SK-N-MC (cell line): ENCODE measurements at regions not wholly inside any gene's neighbourhood (a gene's known extent, or its start where the extent isn't known, plus 50 kb on each side); places are given as distances from the start of the nearest gene placed in this dataset.

Source experiments
- DNase-seq: peaks from one replicate; pipeline ENCODE4 v3.0.0-alpha.2; 2011; ENCODE audit warnings: low read depth, low spot score
- H3K27ac ChIP-seq: fragments of 200-600 bp; sonication (generic); 2 replicates; pipeline ENCODE4 v1.5.1; 2016; ENCODE audit warnings: mixed run types
- H3K36me3 ChIP-seq: fragments of 200-600 bp; sonication (generic); 2 replicates; pipeline ENCODE4 v1.6.1; 2017; ENCODE audit warnings: antibody characterized with exemption, low read length, mixed read lengths; ENCODE audit not compliant: insufficient read depth
- H3K4me3 ChIP-seq: fragments of 200-600 bp; sonication (generic); 2 replicates; pipeline ENCODE4 v1.5.1; 2016
- H3K9ac ChIP-seq: fragments of 200-600 bp; sonication (generic); 2 replicates; pipeline ENCODE4 v1.8.0; 2017; ENCODE audit warnings: mixed run types, mixed read lengths; ENCODE audit not compliant: insufficient read length
- H3K9me3 ChIP-seq: fragments of 200-600 bp; sonication (generic); 2 replicates; pipeline ENCODE4 v1.6.1; 2017; ENCODE audit warnings: low read depth, mild to moderate bottlenecking, antibody characterized with exemption, low read length, moderate library complexity, mixed read lengths
- EZH2 ChIP-seq: fragments of 200-600 bp; sonication (generic); IDR thresholded peaks from one replicate; pipeline ENCODE4 v1.6.1; 2017; ENCODE audit warnings: antibody characterized with exemption
- FOXP2 ChIP-seq: optimal IDR thresholded peaks from 2 replicates; pipeline ENCODE3; 2011; ENCODE audit warnings: mild to moderate bottlenecking, moderate library complexity; ENCODE audit not compliant: insufficient read depth; ENCODE audit errors: extremely low read length, control extremely low read depth
- POLR2AphosphoS5 ChIP-seq: IDR thresholded peaks from 2 replicates; pipeline ENCODE4 v1.6.1; 2012; ENCODE audit warnings: mild to moderate bottlenecking, low read depth, low read length, borderline replicate concordance

- DNase-seq, result no peak
- Histone ChIP-seq H3K9ac (no peak overlapping the region), H3K27ac (no peak overlapping the region), H3K4me3 (no peak overlapping the region), H3K9me3 (no peaks in the 10 kb centered on the region), H3K36me3 (no peaks in the 10 kb centered on the region)
- no peak for TF ChIP-seq FOXP2
- TF ChIP-seq EZH2, result no peak
- no peak for TF ChIP-seq POLR2AphosphoS5
Measured at GRCh38 chrX:6793000-6793399, 258.1 kb upstream of the VCX3A start.

GRCh38 chrX:6783912-6784311 lies 249.0 kb upstream of the VCX3A start:
- Histone ChIP-seq H3K36me3 (no peaks in the 10 kb centered on the region), H3K27ac (no peak overlapping the region), H3K9me3 (no peaks in the 10 kb centered on the region), H3K9ac (no peak overlapping the region), H3K4me3 (no peak overlapping the region)
- TF ChIP-seq POLR2AphosphoS5 (no peak), EZH2 (no peak), FOXP2 (no peak)
- no peak for DNase-seq

DNA sequence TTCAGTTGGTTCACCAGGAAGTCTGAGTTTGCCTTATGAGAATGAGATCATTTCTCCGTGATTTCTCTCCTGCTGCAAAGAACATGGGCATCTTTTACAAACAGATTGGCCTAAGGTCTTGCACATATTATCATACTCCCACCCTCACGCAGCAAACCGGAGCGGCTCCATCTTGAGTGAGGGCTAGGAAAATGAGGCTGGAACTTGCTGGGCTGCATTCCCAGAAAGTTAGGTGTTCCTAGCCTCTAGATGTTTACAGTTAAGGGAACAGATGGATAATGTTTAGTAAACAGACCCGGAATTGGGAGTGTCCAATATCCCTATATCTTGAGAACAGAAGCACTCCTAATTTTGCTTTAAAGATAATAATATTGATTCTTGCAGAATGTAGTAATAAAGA lies 247.9 kb upstream of the VCX3A start:
- TF ChIP-seq EZH2, result no peak
- TF ChIP-seq FOXP2, result no peak
- TF ChIP-seq POLR2AphosphoS5, result no peak
- Histone ChIP-seq H3K4me3 (no peak overlapping the region), H3K27ac (no peak overlapping the region), H3K9me3 (no peaks in the 10 kb centered on the region), H3K9ac (no peak overlapping the region), H3K36me3 (no peaks in the 10 kb centered on the region)
- no peak for DNase-seq

DNA sequence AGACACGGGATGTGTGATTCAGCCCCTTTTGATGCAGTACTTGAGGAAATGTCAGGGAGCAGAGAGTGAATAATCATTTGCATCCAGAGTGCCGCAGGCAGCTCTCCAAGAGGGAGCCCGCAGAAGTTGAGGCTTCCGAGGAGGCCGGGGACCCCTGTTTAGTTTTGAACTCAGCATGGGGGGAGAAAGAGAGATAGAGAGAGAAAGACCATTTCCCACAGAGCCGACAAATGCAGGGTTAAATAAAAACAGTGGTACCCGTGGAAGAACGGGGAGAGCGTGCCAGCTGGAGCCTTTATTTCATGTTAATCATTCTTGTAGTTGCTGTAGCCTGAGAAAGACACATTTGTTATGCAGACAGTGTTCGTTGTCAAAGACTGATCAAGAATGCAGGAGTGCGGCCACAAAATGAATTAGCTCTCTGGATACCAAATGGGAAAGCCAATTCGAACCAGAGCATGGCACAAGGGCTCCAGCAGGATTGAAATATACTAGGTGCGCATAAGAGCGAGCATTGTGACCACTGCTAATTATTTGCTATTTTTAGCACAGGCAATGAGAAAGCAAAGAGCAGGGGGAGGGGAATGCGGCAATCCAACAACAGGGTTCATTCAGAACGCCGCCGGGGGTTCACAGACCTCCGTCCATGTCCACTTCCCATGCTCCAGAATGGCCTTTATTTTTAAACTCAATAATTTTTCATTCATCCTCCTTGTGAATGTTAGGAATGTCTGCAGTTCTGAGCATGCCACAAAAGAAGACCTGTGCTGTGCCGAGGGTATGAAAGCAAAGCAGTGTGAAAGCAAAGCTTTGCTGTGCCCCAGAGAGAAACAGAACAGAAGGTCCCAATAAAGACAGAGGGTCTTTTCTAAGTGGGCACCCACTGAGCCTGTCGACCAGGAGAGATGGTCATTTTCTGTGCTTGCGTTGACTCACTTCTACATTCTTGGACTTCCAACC lies 243.9 kb upstream of the VCX3A start:
- Histone ChIP-seq H3K9ac (no peak overlapping the region), H3K27ac (no peak overlapping the region), H3K9me3 (no peaks in the 10 kb centered on the region), H3K4me3 (no peak overlapping the region), H3K36me3 (no peaks in the 10 kb centered on the region)
- no peak for DNase-seq
- TF ChIP-seq FOXP2 (no peak), POLR2AphosphoS5 (no peak), EZH2 (no peak)

- no peak overlapping the region for H3K9ac ChIP-seq
- no peak overlapping the region for H3K4me3 ChIP-seq
- H3K9me3 ChIP-seq, result no peaks in the 10 kb centered on the region
- TF ChIP-seq EZH2 (no peak), POLR2AphosphoS5 (no peak), FOXP2 (no peak)
- DNase-seq, result no peak
- no peaks in the 10 kb centered on the region for H3K36me3 ChIP-seq
- H3K27ac ChIP-seq, result no peak overlapping the region
Measured at GRCh38 chrX:6777238-6778002, 242.5 kb upstream of the VCX3A start.

DNA sequence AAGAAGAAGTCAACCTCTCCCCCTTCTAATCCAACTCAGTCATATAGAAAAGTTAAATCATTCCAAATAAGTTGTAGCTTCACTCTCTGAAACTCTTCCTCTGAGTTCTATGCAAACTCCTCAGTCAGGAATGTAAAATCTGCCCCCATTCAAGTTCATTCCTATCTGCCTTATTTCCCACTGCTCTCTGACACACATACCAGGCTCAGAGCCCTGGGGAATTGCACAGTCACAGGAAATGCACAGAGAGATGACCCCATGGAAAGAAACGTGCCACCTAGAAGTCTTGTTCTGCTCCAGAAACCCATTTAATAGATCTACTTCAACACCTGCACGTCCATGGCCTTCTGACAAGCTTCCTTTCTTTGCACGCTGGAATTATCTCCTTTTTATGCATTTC lies 236.0 kb upstream of the VCX3A start:
- H3K36me3 ChIP-seq, result no peaks in the 10 kb centered on the region
- no peaks in the 10 kb centered on the region for H3K9me3 ChIP-seq
- TF ChIP-seq POLR2AphosphoS5, result no peak
- no peak overlapping the region for H3K4me3 ChIP-seq
- no peak overlapping the region for H3K9ac ChIP-seq
- H3K27ac ChIP-seq, result no peak overlapping the region
- DNase-seq, result no peak

DNA sequence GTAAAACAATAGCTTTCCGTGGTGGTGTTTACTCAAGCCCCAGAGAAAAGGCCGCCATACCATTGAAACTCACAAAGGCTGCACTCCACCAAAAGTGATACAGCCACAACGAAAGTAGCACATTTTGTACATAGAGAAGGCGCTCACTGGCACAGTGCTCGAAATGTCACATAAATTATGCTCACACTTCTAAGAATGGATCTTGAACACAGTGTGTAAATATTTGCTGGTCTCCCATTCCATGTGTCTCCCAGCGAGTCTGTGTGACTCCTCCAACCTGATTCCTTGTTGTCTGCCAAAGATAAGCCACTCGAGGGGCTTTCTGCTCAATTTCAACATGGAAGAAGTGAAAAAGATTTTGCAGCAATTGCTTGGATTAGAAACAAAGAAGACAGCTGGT lies 234.0 kb upstream of the VCX3A start:
- H3K27ac ChIP-seq, result no peak overlapping the region
- H3K36me3 ChIP-seq, result no peaks in the 10 kb centered on the region
- no peak for DNase-seq
- no peak overlapping the region for H3K4me3 ChIP-seq
- H3K9me3 ChIP-seq, result no peaks in the 10 kb centered on the region
- no peak overlapping the region for H3K9ac ChIP-seq
- no peak for TF ChIP-seq FOXP2
- no peak for TF ChIP-seq EZH2
- TF ChIP-seq POLR2AphosphoS5, result no peak

DNA sequence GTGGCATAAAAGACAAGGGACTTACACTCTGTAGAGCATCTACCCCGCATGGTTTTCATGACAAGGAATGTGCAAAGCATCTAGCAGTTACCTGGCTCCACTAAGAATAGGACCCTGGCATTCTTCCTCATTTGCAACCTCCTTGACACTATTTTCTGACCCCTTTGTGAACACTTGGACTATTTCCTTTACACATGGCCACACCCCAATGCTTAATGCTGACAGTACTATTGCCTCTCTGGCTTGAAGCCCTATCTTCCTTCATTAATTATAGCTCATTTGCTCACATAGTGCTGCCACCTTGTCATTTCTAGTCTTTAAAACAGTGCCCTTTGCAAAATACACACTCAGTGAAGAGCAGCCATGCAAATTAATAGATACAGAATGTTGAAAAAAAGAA lies 226.3 kb upstream of the VCX3A start:
- no peak overlapping the region for H3K4me3 ChIP-seq
- DNase-seq, result no peak
- no peaks in the 10 kb centered on the region for H3K36me3 ChIP-seq
- H3K27ac ChIP-seq, result no peak overlapping the region
- H3K9ac ChIP-seq, result no peak overlapping the region
- TF ChIP-seq POLR2AphosphoS5 (no peak), EZH2 (no peak), FOXP2 (no peak)
- H3K9me3 ChIP-seq, result no peaks in the 10 kb centered on the region
